ENCODE measurements at regions not wholly inside any gene's neighbourhood (a gene's known extent, or its start where the extent isn't known, plus 50 kb on each side); places are given as distances from the start of the nearest gene placed in this dataset.

GRCh38 chr6:134564705-134565104 is 246.8 kb upstream of the SGK1 start:
- no peak for TF ChIP-seq POLR2AphosphoS5 (IDR thresholded peaks at IDR 0.05)
- TF ChIP-seq POLR2A (IDR thresholded peaks at IDR 0.05; ENCODE audit: low read depth) = no peak
- TF ChIP-seq CTCF (IDR thresholded peaks at IDR 0.05) = no peak
- no peak for TF ChIP-seq EP300 (IDR thresholded peaks at IDR 0.05)
- intact Hi-C loops (cut with DNase I) = no loop called here
- Histone ChIP-seq H3K4me1 (no peaks in the 10 kb centered on the region), H3K9me3 (no peaks in the 10 kb centered on the region), H3K4me3 (no peak overlapping the region), H3K36me3 (no peaks in the 10 kb centered on the region), H3K27me3 (no peaks in the 10 kb centered on the region), H3K27ac (replicated peaks in 1 of 4) (no peak overlapping the region)
- WGBS = 88% methylated on average over 5 of the region's 5 CpGs
- no peak for DNase-seq (ENCODE audit: extremely low spot score)

DNA sequence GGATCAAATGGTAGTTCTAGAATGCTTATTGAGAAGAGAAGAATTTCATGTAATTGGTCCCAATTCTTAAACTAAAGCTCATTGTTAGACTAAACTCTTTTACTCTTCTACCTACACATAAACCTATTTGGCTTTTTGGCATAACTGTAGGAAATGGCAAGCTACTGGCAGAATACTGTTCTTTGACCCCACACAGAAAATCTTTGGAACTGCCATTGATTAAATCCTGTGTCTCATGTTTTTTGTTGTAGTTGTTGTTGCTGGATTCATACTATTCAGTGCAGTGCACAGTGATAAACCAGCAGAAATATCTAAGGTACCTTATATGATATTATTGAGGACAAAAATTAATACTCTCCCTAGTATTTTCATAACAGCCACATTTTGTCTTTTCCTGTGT is 242.1 kb upstream of the SGK1 start:
- DNase-seq (ENCODE audit: extremely low spot score) = no peak
- no peak overlapping the region for H3K4me3 ChIP-seq
- TF ChIP-seq POLR2A (IDR thresholded peaks at IDR 0.05; ENCODE audit: low read depth) = no peak
- TF ChIP-seq POLR2AphosphoS5 (IDR thresholded peaks at IDR 0.05) = no peak
- TF ChIP-seq CTCF (IDR thresholded peaks at IDR 0.05) = no peak
- no peak for TF ChIP-seq EP300 (IDR thresholded peaks at IDR 0.05)
- no peaks in the 10 kb centered on the region for H3K4me1 ChIP-seq
- H3K27ac ChIP-seq (replicated peaks in 1 of 4) = no peak overlapping the region
- intact Hi-C loops (cut with DNase I) = no loop called here
- no peaks in the 10 kb centered on the region for H3K36me3 ChIP-seq
- H3K27me3 ChIP-seq = no peaks in the 10 kb centered on the region
- H3K9me3 ChIP-seq = no peaks in the 10 kb centered on the region

- Histone ChIP-seq H3K4me1 (no peaks in the 10 kb centered on the region), H3K27ac (replicated peaks in 1 of 4) (no peak overlapping the region), H3K4me3 (no peak overlapping the region), H3K9me3 (no peaks in the 10 kb centered on the region), H3K36me3 (no peaks in the 10 kb centered on the region), H3K27me3 (no peaks in the 10 kb centered on the region)
- intact Hi-C loops (cut with DNase I) = no loop called here
- WGBS = 93% methylated on average over 1 of the region's 1 CpG
- DNase-seq (ENCODE audit: extremely low spot score) = no peak
- TF ChIP-seq EP300 (IDR thresholded peaks at IDR 0.05) (no peak), CTCF (IDR thresholded peaks at IDR 0.05) (no peak), POLR2A (IDR thresholded peaks at IDR 0.05; ENCODE audit: low read depth) (no peak), POLR2AphosphoS5 (IDR thresholded peaks at IDR 0.05) (no peak)
These were observed 239.6 kb upstream of the SGK1 start for GRCh38 chr6:134557509-134557908.

DNA sequence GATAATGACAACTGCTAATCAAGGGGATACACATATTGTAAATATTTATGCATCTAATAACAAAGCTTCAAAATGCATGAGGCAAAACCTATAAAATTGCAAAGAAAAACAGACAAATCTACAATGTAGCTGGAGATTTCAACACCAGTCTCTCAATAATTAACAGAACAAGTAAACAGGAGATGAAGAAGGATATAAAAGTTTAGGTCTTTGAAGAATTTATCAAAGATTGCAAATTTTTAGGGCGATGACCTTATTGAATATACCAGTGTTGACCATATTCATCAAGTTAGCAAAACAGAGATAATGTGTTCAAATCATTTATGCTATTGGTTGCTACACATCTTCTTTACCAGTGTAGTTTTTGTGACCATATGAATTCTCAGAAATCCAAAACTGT is 237.8 kb upstream of the SGK1 start:
- WGBS = 92% methylated on average over 1 of the region's 1 CpG

DNA sequence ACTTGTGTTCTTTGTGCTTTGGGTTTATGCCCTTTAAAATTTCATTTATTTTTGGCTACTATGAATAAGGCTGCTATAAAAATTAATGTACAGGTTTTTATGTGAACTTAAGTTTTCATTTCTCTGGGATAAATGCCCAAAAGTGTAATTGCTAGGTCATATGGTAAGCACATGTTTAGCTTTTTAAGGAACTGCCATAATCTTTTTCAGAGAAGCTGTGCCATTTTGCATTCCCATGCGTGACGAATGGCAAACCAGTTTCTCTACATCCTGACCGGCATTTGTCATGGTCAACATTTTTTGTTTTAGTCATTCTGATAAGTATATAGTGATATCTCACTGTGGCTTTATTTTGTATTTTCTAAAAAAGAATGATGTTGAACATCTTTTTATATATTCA is 236.0 kb upstream of the SGK1 start:
- intact Hi-C loops (cut with DNase I) = no loop called here
- TF ChIP-seq EP300 (IDR thresholded peaks at IDR 0.05) (no peak), POLR2A (IDR thresholded peaks at IDR 0.05; ENCODE audit: low read depth) (no peak), CTCF (IDR thresholded peaks at IDR 0.05) (no peak), POLR2AphosphoS5 (IDR thresholded peaks at IDR 0.05) (no peak)
- no peak for DNase-seq (ENCODE audit: extremely low spot score)
- WGBS = 86% methylated on average over 3 of the region's 3 CpGs
- Histone ChIP-seq H3K36me3 (no peaks in the 10 kb centered on the region), H3K4me3 (no peak overlapping the region), H3K27me3 (no peaks in the 10 kb centered on the region), H3K27ac (replicated peaks in 1 of 4) (no peak overlapping the region), H3K4me1 (peaks cover 0 to 18% (median 12%) of the 10 kb centered on the region in 4 donors), H3K9me3 (no peaks in the 10 kb centered on the region)

More for the DNA sequence above, 237.8 kb upstream of the SGK1 start:
- TF ChIP-seq POLR2A (IDR thresholded peaks at IDR 0.05; ENCODE audit: low read depth) = no peak
- Histone ChIP-seq H3K27ac (replicated peaks in 1 of 4) (no peak overlapping the region), H3K9me3 (no peaks in the 10 kb centered on the region), H3K4me1 (peaks cover 0 to 10% (median 9%) of the 10 kb centered on the region in 4 donors), H3K4me3 (no peak overlapping the region), H3K36me3 (no peaks in the 10 kb centered on the region), H3K27me3 (no peaks in the 10 kb centered on the region)
- intact Hi-C loops (cut with DNase I) = no loop called here
- no peak for DNase-seq (ENCODE audit: extremely low spot score)

All from esophagus muscularis mucosa (tissue), 4 donors.